ENCODE measurements at regions not wholly inside any gene's neighbourhood (a gene's known extent, or its start where the extent isn't known, plus 50 kb on each side); places are given as distances from the start of the nearest gene placed in this dataset.

GRCh38 chr4:36767596-36767995 is 476.9 kb upstream of the NWD2 start:
- H3K9me3 ChIP-seq: no peaks in the 10 kb centered on the region

GRCh38 chr4:36771411-36772153 is 473.0 kb upstream of the NWD2 start:
- Histone ChIP-seq H3K4me1 (ENCODE audit: control insufficient read depth in 1 of 2, low read depth in 2 of 2) (no peaks in the 10 kb centered on the region), H3K4me3 (no peak overlapping the region), H3K27ac (no peak overlapping the region), H3K27me3 (replicated peaks; ENCODE audit: insufficient read depth) (no peaks in the 10 kb centered on the region), H3K9me3 (no peaks in the 10 kb centered on the region), H3K36me3 (no peaks in the 10 kb centered on the region)
- ATAC-seq (ENCODE audit: insufficient number of reproducible peaks, low FRiP score, low read depth) (no peak), DNase-seq (ENCODE audit: low spot score) (no peak)
- TF ChIP-seq CTCF (IDR thresholded peaks at IDR 0.05): no peak

More at GRCh38 chr4:36767596-36767995, 476.9 kb upstream of the NWD2 start:
- Histone ChIP-seq H3K36me3 (no peaks in the 10 kb centered on the region), H3K27ac (no peak overlapping the region), H3K4me1 (ENCODE audit: control insufficient read depth in 1 of 2, low read depth in 2 of 2) (no peaks in the 10 kb centered on the region), H3K4me3 (no peak overlapping the region), H3K27me3 (replicated peaks; ENCODE audit: insufficient read depth) (no peaks in the 10 kb centered on the region)
- ATAC-seq (ENCODE audit: insufficient number of reproducible peaks, low FRiP score, low read depth): no peak
- no peak for DNase-seq (ENCODE audit: low spot score)
- TF ChIP-seq CTCF (IDR thresholded peaks at IDR 0.05): no peak

- H3K27me3 ChIP-seq (replicated peaks; ENCODE audit: insufficient read depth): no peaks in the 10 kb centered on the region
- ATAC-seq (ENCODE audit: insufficient number of reproducible peaks, low FRiP score, low read depth): no peak
- no peaks in the 10 kb centered on the region for H3K36me3 ChIP-seq
- TF ChIP-seq CTCF (IDR thresholded peaks at IDR 0.05): no peak
- H3K27ac ChIP-seq: no peak overlapping the region
- no peak overlapping the region for H3K4me3 ChIP-seq
- DNase-seq (ENCODE audit: low spot score): no peak
- no peaks in the 10 kb centered on the region for H3K4me1 ChIP-seq (ENCODE audit: control insufficient read depth in 1 of 2, low read depth in 2 of 2)
- H3K9me3 ChIP-seq: no peaks in the 10 kb centered on the region
Observed at GRCh38 chr4:36772154-36772516, 472.4 kb upstream of the NWD2 start.

GRCh38 chr4:36773467-36773866 is 471.1 kb upstream of the NWD2 start:
- DNase-seq (ENCODE audit: low spot score) (no peak), ATAC-seq (ENCODE audit: insufficient number of reproducible peaks, low FRiP score, low read depth) (no peak)
- no peak overlapping the region for H3K27ac ChIP-seq
- no peaks in the 10 kb centered on the region for H3K27me3 ChIP-seq (replicated peaks; ENCODE audit: insufficient read depth)
- no peaks in the 10 kb centered on the region for H3K36me3 ChIP-seq
- no peak overlapping the region for H3K4me3 ChIP-seq
- H3K4me1 ChIP-seq (ENCODE audit: control insufficient read depth in 1 of 2, low read depth in 2 of 2): no peaks in the 10 kb centered on the region
- TF ChIP-seq CTCF (IDR thresholded peaks at IDR 0.05): no peak
- H3K9me3 ChIP-seq: no peaks in the 10 kb centered on the region

GRCh38 chr4:36775544-36775943 is 469.0 kb upstream of the NWD2 start:
- H3K27me3 ChIP-seq (replicated peaks; ENCODE audit: insufficient read depth): no peaks in the 10 kb centered on the region
- no peaks in the 10 kb centered on the region for H3K4me1 ChIP-seq (ENCODE audit: control insufficient read depth in 1 of 2, low read depth in 2 of 2)
- no peaks in the 10 kb centered on the region for H3K36me3 ChIP-seq
- H3K27ac ChIP-seq: no peak overlapping the region
- H3K4me3 ChIP-seq: no peak overlapping the region
- H3K9me3 ChIP-seq: no peaks in the 10 kb centered on the region
- no peak for ATAC-seq (ENCODE audit: insufficient number of reproducible peaks, low FRiP score, low read depth)
- TF ChIP-seq CTCF (IDR thresholded peaks at IDR 0.05): no peak
- no peak for DNase-seq (ENCODE audit: low spot score)
